Testis (tissue), 2 donors: ENCODE measurements at regions not wholly inside any gene's neighbourhood (a gene's known extent, or its start where the extent isn't known, plus 50 kb on each side); places are given as distances from the start of the nearest gene placed in this dataset.

Experiments
- DNase-seq: peaks from one replicate; pipeline ENCODE4 v3.0.0-alpha.2; 2019
- H3K27ac ChIP-seq, 2 donors: fragments of 200-600 bp; sonication (generic); one replicate each; pipeline ENCODE4 v1.5.1; 2019
- H3K27me3 ChIP-seq: fragments of 200-600 bp; sonication (generic); one replicate; pipeline ENCODE4 v1.5.1; 2019
- H3K36me3 ChIP-seq: fragments of 200-600 bp; sonication (generic); one replicate; pipeline ENCODE4 v1.5.1; 2017; ENCODE audit warnings: low read depth; ENCODE audit errors: missing control alignments
- H3K4me1 ChIP-seq: fragments of 200-600 bp; sonication (generic); one replicate; pipeline ENCODE4 v1.5.1; 2019
- H3K4me3 ChIP-seq, 2 donors: fragments of 200-600 bp; sonication (generic); one replicate each; pipeline ENCODE4 v1.5.1; 2017 to 2019
- H3K9me3 ChIP-seq: fragments of 200-600 bp; sonication (generic); one replicate; pipeline ENCODE4 v1.5.1; 2017
- CTCF ChIP-seq, 3 experiments: fragments of 450-650 bp in 2 of 3; fragments of 200-600 bp in 1 of 3; sonication (generic) in 1 of 3; IDR thresholded peaks; one replicate each; pipeline ENCODE4 v1.5.1; 2016 to 2019; ENCODE audit warnings: antibody characterized with exemption in 3 of 3, mild to moderate bottlenecking in 2 of 3, moderate library complexity in 1 of 3
- POLR2A ChIP-seq: fragments of 450-650 bp; IDR thresholded peaks from one replicate; pipeline ENCODE4 v1.6.1; 2017; ENCODE audit warnings: antibody characterized with exemption, mild to moderate bottlenecking, moderate library complexity
- WGBS, 2 donors: methylation state at CpG; one replicate each; pipeline ENCODE4 v1.1.5; 2018; 5-methylcytosine and 5-hydroxymethylcytosine counted together
- intact Hi-C: fragments of 100-400 bp; cut with DNase I; formaldehyde crosslinking; loops from one replicate; pipeline ENCODE4 v1.15.1; 2023; ENCODE audit warnings: low total_unique reads

DNA sequence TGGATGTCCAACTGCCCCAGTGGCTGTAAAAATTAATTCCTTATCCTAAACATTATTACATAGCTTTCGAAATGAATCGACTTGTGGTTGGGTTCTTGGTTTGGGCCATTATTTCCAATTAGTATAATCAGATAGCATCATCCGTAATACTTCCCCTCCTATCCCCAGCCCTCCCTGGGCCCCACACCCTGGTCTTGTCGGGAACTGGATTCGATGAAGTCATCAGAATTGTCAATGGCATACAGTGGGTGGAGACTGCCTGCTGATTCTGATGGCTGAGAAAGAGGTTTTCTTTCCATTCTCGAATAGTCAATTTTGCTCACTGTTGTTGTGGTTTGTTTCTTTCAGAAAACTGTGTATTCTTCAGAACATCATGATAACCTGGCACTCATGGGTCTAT is 395.1 kb downstream of the SEC14L1 start:
- H3K9me3 ChIP-seq = no peaks in the 10 kb centered on the region
- TF ChIP-seq POLR2A (no peak), CTCF (IDR thresholded peaks at IDR 0.05) (no peak)
- no peaks in the 10 kb centered on the region for H3K4me1 ChIP-seq
- H3K27ac ChIP-seq = no peak overlapping the region
- DNase-seq = no peak
- WGBS, 2 donors = 86 to 88% methylated on average over 6 of the region's 6 CpGs
- no peak overlapping the region for H3K4me3 ChIP-seq
- no peaks in the 10 kb centered on the region for H3K27me3 ChIP-seq
- intact Hi-C loops = no loop called here
- H3K36me3 ChIP-seq = no peaks in the 10 kb centered on the region

- Histone ChIP-seq H3K4me1 (peaks cover 3% of the 10 kb centered on the region), H3K4me3 (no peak overlapping the region), H3K9me3 (no peaks in the 10 kb centered on the region), H3K27ac (no peak overlapping the region), H3K27me3 (no peaks in the 10 kb centered on the region), H3K36me3 (no peaks in the 10 kb centered on the region)
- WGBS, 2 donors = 92 to 96% methylated on average over 7 of the region's 7 CpGs
- DNase-seq = no peak
- intact Hi-C loops = no loop called here
- TF ChIP-seq POLR2A = no peak
Measured at GRCh38 chr17:77537566-77537965, 396.8 kb downstream of the SEC14L1 start.

- no peak for DNase-seq
- intact Hi-C loops = loop anchor here (10.0 kb wide), 1 partner anchor 474 kb away; no protein-coding TSS in a partner anchor
Measured at GRCh38 chr17:77540531-77540930, 399.8 kb downstream of the SEC14L1 start.

GRCh38 chr17:77540975-77541374 is 400.2 kb downstream of the SEC14L1 start:
- intact Hi-C loops = loop anchor here (10.0 kb wide), 1 partner anchor 474 kb away; no protein-coding TSS in a partner anchor
- Histone ChIP-seq H3K27me3 (no peaks in the 10 kb centered on the region), H3K27ac (no peak overlapping the region), H3K36me3 (no peaks in the 10 kb centered on the region), H3K4me1 (peaks cover 7% of the 10 kb centered on the region), H3K9me3 (no peaks in the 10 kb centered on the region), H3K4me3 (no peak overlapping the region)
- no peak for TF ChIP-seq POLR2A
- TF ChIP-seq CTCF (IDR thresholded peaks at IDR 0.05) = no peak
- no peak for DNase-seq
- 59 to 75% methylated on average over 12 to 15 of the region's 15 CpGs for WGBS, 2 donors

More at GRCh38 chr17:77540531-77540930, 399.8 kb downstream of the SEC14L1 start:
- H3K4me1 ChIP-seq = peaks cover 7% of the 10 kb centered on the region
- H3K4me3 ChIP-seq = no peak overlapping the region
- no peak overlapping the region for H3K27ac ChIP-seq
- no peak for TF ChIP-seq POLR2A
- TF ChIP-seq CTCF (IDR thresholded peaks at IDR 0.05) = no peak
- no peaks in the 10 kb centered on the region for H3K9me3 ChIP-seq
- 80 to 88% methylated on average over 3 to 11 of the region's 11 CpGs for WGBS, 2 donors
- no peaks in the 10 kb centered on the region for H3K27me3 ChIP-seq
- H3K36me3 ChIP-seq = no peaks in the 10 kb centered on the region

DNA sequence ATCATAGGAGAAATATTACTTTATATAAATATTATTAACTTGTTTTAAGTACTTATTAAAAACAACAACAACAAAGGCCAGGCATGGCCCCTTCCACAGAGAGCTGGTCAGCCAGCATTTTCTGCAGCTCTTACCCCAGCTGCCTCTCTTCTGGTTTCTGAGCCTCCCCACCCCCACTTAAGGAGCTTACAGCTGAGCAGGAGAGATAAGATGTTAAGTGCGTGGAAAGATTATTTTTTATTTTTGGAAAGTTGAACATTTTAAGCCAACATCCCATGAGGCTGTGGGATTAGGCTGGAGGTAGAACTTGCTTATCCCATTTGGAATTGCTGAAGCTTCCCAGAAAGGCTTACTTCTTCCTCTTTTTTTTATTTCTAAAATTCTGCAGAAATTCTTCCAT is 401.2 kb downstream of the SEC14L1 start:
- Histone ChIP-seq H3K4me1 (peaks cover 7% of the 10 kb centered on the region), H3K36me3 (no peaks in the 10 kb centered on the region), H3K4me3 (no peak overlapping the region), H3K27me3 (no peaks in the 10 kb centered on the region), H3K27ac (peak overlapping the region in 1 of 2 donors; percentile 12), H3K9me3 (no peaks in the 10 kb centered on the region)
- 31% methylated on average over 1 of the region's 1 CpG for WGBS, 2 donors
- intact Hi-C loops = loop anchor here (10.0 kb wide), 1 partner anchor 473 kb away; no protein-coding TSS in a partner anchor
- DNase-seq = no peak
- TF ChIP-seq CTCF (IDR thresholded peaks at IDR 0.05) (no peak), POLR2A (no peak)
